ENCODE measurements at regions not wholly inside any gene's neighbourhood (a gene's known extent, or its start where the extent isn't known, plus 50 kb on each side); places are given as distances from the start of the nearest gene placed in this dataset.

- no peak for TF ChIP-seq REST (IDR thresholded peaks at IDR 0.05; ENCODE audit: insufficient read depth in 1 of 2, low read depth in 2 of 2, low read length in 2 of 2)
- TF ChIP-seq POLR2AphosphoS5 (IDR thresholded peaks at IDR 0.05; ENCODE audit: low read depth, low read length) = no peak
Observed at GRCh38 chr2:114316532-114317300, 125.7 kb upstream of the DPP10 start.
